ENCODE measurements at regions not wholly inside any gene's neighbourhood (a gene's known extent, or its start where the extent isn't known, plus 50 kb on each side); places are given as distances from the start of the nearest gene placed in this dataset.

- ATAC-seq (replicated peaks in 6 of 8) = no peak
- Histone ChIP-seq H3K4me1 (replicated peaks in 1 of 2) (peaks cover 18 to 22% of the 10 kb centered on the region in 2 donors), H3K27ac (no peak overlapping the region), H3K4me3 (no peak overlapping the region)
- WGBS, 10 experiments = 67 to 100% (median 87%) methylated on average over 1 to 3 of the region's 3 CpGs
- in situ Hi-C loops (cut with MboI; ENCODE audit: low pct_unique_long_range_greater_than_20kb in 2 of 9, low sequenced_read_pairs in 9 of 9, unreplicated experiment in 9 of 9) = no loop called here
Measured at GRCh38 chr3:170637306-170637705, 51.4 kb upstream of the SLC7A14 start.

GRCh38 chr3:170636400-170636973 is 50.6 kb upstream of the SLC7A14 start:
- Histone ChIP-seq H3K4me3 (no peak overlapping the region), H3K27ac (no peak overlapping the region), H3K4me1 (replicated peaks in 1 of 2) (peaks cover 18 to 22% of the 10 kb centered on the region in 2 donors)
- WGBS, 10 experiments = 0 to 100% (median 37%) methylated on average over 1 to 4 of the region's 5 CpGs; no CpG with 5 or more reads in 2 of the 10 experiments
- ATAC-seq (replicated peaks in 6 of 8) = peak in 3 of 8 experiments; percentile 82 to 92 (median 84)
- in situ Hi-C loops (cut with MboI; ENCODE audit: low pct_unique_long_range_greater_than_20kb in 2 of 9, low sequenced_read_pairs in 9 of 9, unreplicated experiment in 9 of 9) = no loop called here
